Muscle layer of colon (tissue), 2 donors: ENCODE measurements at regions not wholly inside any gene's neighbourhood (a gene's known extent, or its start where the extent isn't known, plus 50 kb on each side); places are given as distances from the start of the nearest gene placed in this dataset.
"Not testable (repeated sequence)": the region's sequence is repeated elsewhere in the genome, so short reads cannot be mapped to it uniquely, and the experiment has no call there.

Source experiments
- H3K27ac ChIP-seq: one replicate; pipeline ENCODE4 v1.7.0; 2013; ENCODE audit warnings: low read depth, mild to moderate bottlenecking, low read length, moderate library complexity
- H3K27me3 ChIP-seq, 2 donors: one replicate each; pipeline ENCODE4 v1.7.0; 2013; ENCODE audit warnings: low read length in 2 of 2, mild to moderate bottlenecking in 2 of 2; ENCODE audit not compliant: insufficient read depth in 2 of 2, control insufficient read depth in 1 of 2
- H3K36me3 ChIP-seq: one replicate; pipeline ENCODE4 v1.7.0; 2013; ENCODE audit warnings: mild to moderate bottlenecking, low read length; ENCODE audit not compliant: insufficient read depth
- H3K4me1 ChIP-seq: one replicate; pipeline ENCODE4 v1.7.0; 2013; ENCODE audit warnings: mild to moderate bottlenecking, low read length; ENCODE audit not compliant: insufficient read depth
- H3K4me3 ChIP-seq, 2 donors: one replicate each; pipeline ENCODE4 v1.7.0; 2013; ENCODE audit warnings: low read length in 2 of 2, low read depth in 1 of 2, mild to moderate bottlenecking in 1 of 2, moderate library complexity in 1 of 2
- H3K9ac ChIP-seq: one replicate; pipeline ENCODE4 v1.7.0; 2013; ENCODE audit warnings: low read length
- H3K9me3 ChIP-seq: one replicate; pipeline ENCODE4 v1.7.0; 2013; ENCODE audit warnings: mild to moderate bottlenecking, low read length
- donor health status: abdominal sarcoma.
- donor health status: Adenocarcinoma of cecum.

GRCh38 chr7:112926018-112926417, 135.8 kb upstream of the TMEM168 start:
- no peak overlapping the region for H3K4me3 ChIP-seq
- no peak overlapping the region for H3K27ac ChIP-seq
- no peaks in the 10 kb centered on the region for H3K27me3 ChIP-seq
- no peaks in the 10 kb centered on the region for H3K9me3 ChIP-seq
- no peaks in the 10 kb centered on the region for H3K36me3 ChIP-seq
- H3K4me1 ChIP-seq = no peaks in the 10 kb centered on the region
- H3K9ac ChIP-seq = no peak overlapping the region

DNA sequence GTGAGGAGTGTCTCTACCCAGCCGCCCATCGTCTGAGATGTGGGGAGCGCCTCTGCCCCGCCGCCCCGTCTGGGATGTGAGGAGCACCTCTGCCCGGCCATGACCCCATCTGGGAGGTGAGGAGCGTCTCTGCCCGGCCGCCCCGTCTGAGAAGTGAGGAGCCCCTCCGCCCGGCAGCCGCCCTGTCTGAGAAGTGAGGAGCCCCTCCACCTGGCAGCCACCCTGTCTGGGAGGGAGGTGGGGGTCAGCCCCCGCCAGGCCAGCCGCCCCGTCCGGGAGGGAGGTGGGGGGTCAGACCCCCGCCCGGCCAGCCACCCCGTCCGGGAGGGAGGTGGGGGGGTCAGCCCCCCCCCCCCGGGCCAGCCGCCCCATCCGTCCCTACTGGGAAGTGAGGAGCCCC, 132.4 kb upstream of the TMEM168 start:
- H3K9me3 ChIP-seq, H3K4me3 ChIP-seq, H3K36me3 ChIP-seq, H3K9ac ChIP-seq, H3K27ac ChIP-seq, H3K4me1 ChIP-seq, H3K27me3 ChIP-seq: not testable (repeated sequence)

- H3K9me3 ChIP-seq, H3K27ac ChIP-seq, H3K4me1 ChIP-seq, H3K27me3 ChIP-seq, H3K9ac ChIP-seq, H3K4me3 ChIP-seq, H3K36me3 ChIP-seq: not testable (repeated sequence)
Observed at GRCh38 chr7:112916431-112916830, 126.2 kb upstream of the TMEM168 start.

- H3K27me3 ChIP-seq = no peaks in the 10 kb centered on the region
- H3K9me3 ChIP-seq = no peaks in the 10 kb centered on the region
- H3K9ac ChIP-seq = no peak overlapping the region
- no peak overlapping the region for H3K27ac ChIP-seq
- no peaks in the 10 kb centered on the region for H3K4me1 ChIP-seq
- peaks cover 6% of the 10 kb centered on the region for H3K36me3 ChIP-seq
- no peak overlapping the region for H3K4me3 ChIP-seq
Observed at GRCh38 chr7:112908086-112908485, 117.9 kb upstream of the TMEM168 start.

- H3K4me1 ChIP-seq = no peaks in the 10 kb centered on the region
- H3K27me3 ChIP-seq = no peaks in the 10 kb centered on the region
- no peak overlapping the region for H3K4me3 ChIP-seq
- no peak overlapping the region for H3K9ac ChIP-seq
- no peaks in the 10 kb centered on the region for H3K9me3 ChIP-seq
- no peak overlapping the region for H3K27ac ChIP-seq
- H3K36me3 ChIP-seq = peaks cover 6% of the 10 kb centered on the region
Observed at GRCh38 chr7:112907658-112908057, 117.5 kb upstream of the TMEM168 start.

- H3K27me3 ChIP-seq = no peaks in the 10 kb centered on the region
- peaks cover 3% of the 10 kb centered on the region for H3K36me3 ChIP-seq
- H3K9ac ChIP-seq = no peak overlapping the region
- H3K27ac ChIP-seq = no peak overlapping the region
- H3K4me3 ChIP-seq = no peak overlapping the region
- no peaks in the 10 kb centered on the region for H3K4me1 ChIP-seq
- no peaks in the 10 kb centered on the region for H3K9me3 ChIP-seq
Observed at GRCh38 chr7:112905950-112906349, 115.8 kb upstream of the TMEM168 start.

- Histone ChIP-seq H3K9ac (no peak overlapping the region), H3K27ac (no peak overlapping the region), H3K4me1 (no peaks in the 10 kb centered on the region)
Observed at GRCh38 chr7:112905413-112905812, 115.2 kb upstream of the TMEM168 start.

GRCh38 chr7:112898432-112899290, 108.5 kb upstream of the TMEM168 start:
- no peaks in the 10 kb centered on the region for H3K4me1 ChIP-seq
- H3K4me3 ChIP-seq = no peak overlapping the region
- no peaks in the 10 kb centered on the region for H3K27me3 ChIP-seq
- H3K9me3 ChIP-seq = no peaks in the 10 kb centered on the region
- no peaks in the 10 kb centered on the region for H3K36me3 ChIP-seq
- H3K27ac ChIP-seq = no peak overlapping the region
- no peak overlapping the region for H3K9ac ChIP-seq

More at GRCh38 chr7:112905413-112905812, 115.2 kb upstream of the TMEM168 start:
- Histone ChIP-seq H3K27me3 (no peaks in the 10 kb centered on the region), H3K4me3 (no peak overlapping the region), H3K9me3 (no peaks in the 10 kb centered on the region), H3K36me3 (peaks cover 3% of the 10 kb centered on the region)

DNA sequence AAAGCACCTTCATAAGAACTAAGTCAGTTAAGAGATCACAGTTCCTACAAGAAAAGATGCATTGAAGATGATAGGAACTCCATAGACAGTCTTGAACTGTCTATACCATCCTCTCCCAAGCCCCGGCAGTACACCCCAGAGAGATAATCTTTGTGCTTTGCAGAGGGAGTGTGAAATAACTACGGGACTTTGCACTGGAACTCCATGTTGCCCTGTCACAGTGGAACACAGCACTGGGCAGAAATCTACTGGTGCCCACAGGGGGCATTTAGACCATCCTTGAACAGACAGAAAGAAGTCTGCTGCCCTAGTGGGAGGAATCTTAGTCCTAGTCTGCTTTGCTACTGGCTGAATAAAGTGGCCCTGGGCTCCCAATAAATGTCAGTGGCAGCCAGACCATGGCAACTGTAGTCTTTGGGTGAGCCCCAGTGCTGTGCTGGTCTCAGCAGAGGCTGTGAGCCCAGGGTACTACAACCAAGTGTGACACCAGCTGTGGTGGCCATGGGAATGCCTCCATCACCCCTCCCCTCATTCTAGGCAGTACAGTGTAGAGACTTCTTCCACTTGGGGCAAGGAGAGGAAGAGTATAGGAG, 107.7 kb upstream of the TMEM168 start:
- Histone ChIP-seq H3K9ac (no peak overlapping the region), H3K9me3 (no peaks in the 10 kb centered on the region), H3K27me3 (no peaks in the 10 kb centered on the region), H3K4me1 (no peaks in the 10 kb centered on the region), H3K4me3 (no peak overlapping the region), H3K36me3 (no peaks in the 10 kb centered on the region), H3K27ac (no peak overlapping the region)

- H3K36me3 ChIP-seq = no peaks in the 10 kb centered on the region
- H3K27ac ChIP-seq = no peak overlapping the region
Observed at GRCh38 chr7:112896026-112896601, 105.9 kb upstream of the TMEM168 start.

DNA sequence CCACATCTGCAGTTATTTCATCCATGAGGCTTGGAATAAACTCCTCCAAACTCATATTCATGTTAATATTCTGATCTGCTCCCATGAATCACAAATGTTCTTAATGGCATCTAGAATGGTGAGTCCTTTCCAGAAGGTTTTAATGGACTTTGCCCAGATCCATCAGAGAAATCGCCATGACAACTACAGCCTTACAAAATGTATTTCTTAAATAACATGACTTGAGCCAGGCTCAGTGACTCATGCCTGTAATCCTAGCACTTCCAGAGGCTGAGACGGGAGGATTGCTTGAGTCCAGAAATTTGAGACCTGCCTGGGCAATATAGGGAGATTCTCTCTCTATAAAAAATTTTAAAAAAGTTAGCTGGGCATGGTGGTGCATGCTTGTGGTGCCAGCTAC, 102.1 kb upstream of the TMEM168 start:
- no peak overlapping the region for H3K4me3 ChIP-seq
- H3K4me1 ChIP-seq = no peaks in the 10 kb centered on the region
- no peak overlapping the region for H3K9ac ChIP-seq
- no peaks in the 10 kb centered on the region for H3K36me3 ChIP-seq
- no peaks in the 10 kb centered on the region for H3K27me3 ChIP-seq
- no peaks in the 10 kb centered on the region for H3K9me3 ChIP-seq
- no peak overlapping the region for H3K27ac ChIP-seq

More at GRCh38 chr7:112896026-112896601, 105.9 kb upstream of the TMEM168 start:
- Histone ChIP-seq H3K4me3 (no peak overlapping the region), H3K9ac (no peak overlapping the region), H3K9me3 (no peaks in the 10 kb centered on the region), H3K27me3 (no peaks in the 10 kb centered on the region), H3K4me1 (no peaks in the 10 kb centered on the region)
